Prostate gland (tissue), 2 donors: ENCODE measurements at regions not wholly inside any gene's neighbourhood (a gene's known extent, or its start where the extent isn't known, plus 50 kb on each side); places are given as distances from the start of the nearest gene placed in this dataset.

Experiments used
- CTCF ChIP-seq, 4 experiments: fragments of 200-600 bp in 2 of 4; fragments of 450-650 bp in 2 of 4; sonication (generic) in 2 of 4; IDR thresholded peaks; 1 replicate in 3 of 4; 2 replicates in 1 of 4; pipeline ENCODE4 v1.5.1; 2016 to 2019; ENCODE audit warnings: antibody characterized with exemption in 4 of 4, mild to moderate bottlenecking in 2 of 4, moderate library complexity in 2 of 4
- POLR2AphosphoS5 ChIP-seq: sonication (generic); formaldehyde crosslinking; IDR thresholded peaks from one replicate; pipeline ENCODE4 v1.6.1; 2017; ENCODE audit warnings: antibody characterized with exemption

GRCh38 chr6:147133669-147134068, 70.5 kb upstream of the STXBP5 start:
- TF ChIP-seq POLR2AphosphoS5: no peak
- TF ChIP-seq CTCF (IDR thresholded peaks at IDR 0.05): no peak
